ENCODE measurements at regions not wholly inside any gene's neighbourhood (a gene's known extent, or its start where the extent isn't known, plus 50 kb on each side); places are given as distances from the start of the nearest gene placed in this dataset.

- no peak for DNase-seq (ENCODE audit: low read depth)
- H3K4me3 ChIP-seq (ENCODE audit: low read depth, low read length): no peak overlapping the region
- no peak for TF ChIP-seq CTCF (IDR thresholded peaks at IDR 0.05; ENCODE audit: low read depth, low read length, missing control alignments)
- in situ Hi-C loops (cut with HindIII; ENCODE audit: low sequenced_read_pairs): no loop called here
Measured at GRCh38 chr12:75961878-75962277, 69.7 kb downstream of the PHLDA1 start.

GRCh38 chr12:75960954-75961661, 70.5 kb downstream of the PHLDA1 start:
- no peak for DNase-seq (ENCODE audit: low read depth)
- no peak overlapping the region for H3K4me3 ChIP-seq (ENCODE audit: low read depth, low read length)
- no peak for TF ChIP-seq CTCF (IDR thresholded peaks at IDR 0.05; ENCODE audit: low read depth, low read length, missing control alignments)
- in situ Hi-C loops (cut with HindIII; ENCODE audit: low sequenced_read_pairs): no loop called here

GRCh38 chr12:75960086-75960910, 71.3 kb downstream of the PHLDA1 start:
- no peak for TF ChIP-seq CTCF (IDR thresholded peaks at IDR 0.05; ENCODE audit: low read depth, low read length, missing control alignments)
- in situ Hi-C loops (cut with HindIII; ENCODE audit: low sequenced_read_pairs): no loop called here
- H3K4me3 ChIP-seq (ENCODE audit: low read depth, low read length): no peak overlapping the region

GRCh38 chr12:75959506-75959905, 72.1 kb downstream of the PHLDA1 start:
- no peak for DNase-seq (ENCODE audit: low read depth)
- in situ Hi-C loops (cut with HindIII; ENCODE audit: low sequenced_read_pairs): no loop called here
- H3K4me3 ChIP-seq (ENCODE audit: low read depth, low read length): no peak overlapping the region
- TF ChIP-seq CTCF (IDR thresholded peaks at IDR 0.05; ENCODE audit: low read depth, low read length, missing control alignments): no peak

More at GRCh38 chr12:75960086-75960910, 71.3 kb downstream of the PHLDA1 start:
- DNase-seq (ENCODE audit: low read depth): no peak

- DNase-seq (ENCODE audit: low read depth): no peak
- H3K4me3 ChIP-seq (ENCODE audit: low read depth, low read length): no peak overlapping the region
- in situ Hi-C loops (cut with HindIII; ENCODE audit: low sequenced_read_pairs): no loop called here
- TF ChIP-seq CTCF (IDR thresholded peaks at IDR 0.05; ENCODE audit: low read depth, low read length, missing control alignments): no peak
Measured at GRCh38 chr12:75959060-75959459, 72.5 kb downstream of the PHLDA1 start.

GRCh38 chr12:75955251-75955650, 76.3 kb downstream of the PHLDA1 start:
- DNase-seq (ENCODE audit: low read depth): no peak
- TF ChIP-seq CTCF (IDR thresholded peaks at IDR 0.05; ENCODE audit: low read depth, low read length, missing control alignments): no peak
- in situ Hi-C loops (cut with HindIII; ENCODE audit: low sequenced_read_pairs): no loop called here
- H3K4me3 ChIP-seq (ENCODE audit: low read depth, low read length): no peak overlapping the region

Measured in astrocyte of the cerebellum (primary cell).